Limb (tissue), 2 donors: ENCODE measurements at regions not wholly inside any gene's neighbourhood (a gene's known extent, or its start where the extent isn't known, plus 50 kb on each side); places are given as distances from the start of the nearest gene placed in this dataset.

ENCODE experiments used
- DNase-seq, 2 donors: peaks; one replicate each; pipeline ENCODE4 v3.0.0-alpha.2; 2016; ENCODE audit errors: extremely low spot score in 2 of 2

DNA sequence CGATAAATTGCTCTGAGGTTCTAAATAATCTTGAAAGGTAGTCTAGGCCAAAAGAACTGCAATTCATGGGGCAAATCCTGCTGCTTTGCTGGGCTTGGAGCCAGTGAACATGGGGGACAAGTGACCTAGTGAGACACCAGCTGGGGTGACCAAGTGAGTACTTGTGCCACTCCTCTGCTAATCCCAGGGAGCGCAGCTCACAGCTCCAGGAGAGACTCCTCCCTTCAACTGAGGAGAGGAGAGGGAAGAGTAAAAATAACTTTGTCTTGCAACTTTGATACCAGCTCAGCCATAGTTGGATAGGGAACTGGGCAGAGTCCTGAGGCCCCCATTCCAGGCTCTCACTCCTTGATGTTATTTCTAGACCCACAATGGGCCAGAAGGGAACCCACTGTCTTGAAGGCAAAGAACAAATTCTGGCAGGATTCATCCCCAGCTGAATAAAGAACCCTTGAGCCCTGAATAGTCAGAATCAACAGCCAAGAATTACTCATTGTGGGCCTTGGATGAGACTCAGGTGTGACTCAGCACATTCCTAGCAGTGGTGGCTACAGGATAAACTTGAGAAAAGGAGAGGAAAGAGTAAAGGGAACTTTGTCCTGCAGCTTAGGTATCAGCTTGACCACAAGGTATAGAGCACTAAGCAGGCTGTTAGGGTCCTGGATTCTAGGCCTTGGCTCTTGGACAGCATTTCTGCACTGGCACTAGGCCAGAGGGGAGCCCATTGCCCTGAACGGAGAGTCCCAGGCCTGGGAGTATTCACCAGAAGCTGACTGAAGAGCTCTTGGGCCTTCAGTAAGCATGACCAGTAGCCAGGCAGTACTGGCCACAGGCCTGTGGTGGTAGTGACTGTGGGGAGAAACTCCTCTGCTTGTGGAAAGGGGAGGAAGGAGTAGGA is 288.3 kb upstream of the CDH18 start:
- no peak for DNase-seq

DNA sequence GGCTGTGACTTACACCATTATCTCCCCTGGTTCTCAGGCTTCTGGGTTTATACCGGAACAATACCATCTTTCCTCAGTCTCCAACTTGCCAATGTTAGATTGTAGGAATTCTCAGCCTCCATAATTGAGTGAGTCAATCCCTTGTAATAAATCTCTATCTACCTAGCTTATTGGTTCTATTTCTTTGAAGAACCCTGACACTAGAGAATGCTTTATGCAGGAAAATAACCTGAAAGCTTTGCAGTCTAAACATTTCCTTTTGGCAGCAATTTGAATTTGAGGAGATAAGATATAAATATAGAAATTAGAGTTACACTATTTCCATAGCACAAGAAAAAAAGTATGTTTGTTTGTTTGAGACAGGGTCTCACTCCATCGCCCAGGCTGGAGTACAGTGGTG is 278.1 kb upstream of the CDH18 start:
- no peak for DNase-seq

DNA sequence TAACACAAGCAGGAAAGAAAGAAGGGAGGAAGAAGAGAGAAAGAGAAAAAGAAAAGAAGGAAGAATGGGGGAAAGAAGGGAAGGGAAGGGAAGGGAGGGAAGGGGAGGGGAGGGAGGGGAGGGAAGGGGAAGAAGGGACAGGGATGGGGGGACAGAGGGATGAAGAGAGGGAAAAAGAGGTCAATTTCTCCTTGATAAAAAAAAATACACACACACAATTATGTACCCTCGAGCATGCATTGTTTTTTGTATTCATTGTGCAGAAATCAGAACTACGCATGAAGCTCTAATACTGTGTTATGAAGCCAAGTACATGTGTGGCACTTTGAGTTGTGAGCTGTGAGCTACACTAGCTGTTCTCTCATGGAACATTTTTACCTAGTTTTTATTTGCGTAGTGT is 274.9 kb upstream of the CDH18 start:
- no peak for DNase-seq

DNA sequence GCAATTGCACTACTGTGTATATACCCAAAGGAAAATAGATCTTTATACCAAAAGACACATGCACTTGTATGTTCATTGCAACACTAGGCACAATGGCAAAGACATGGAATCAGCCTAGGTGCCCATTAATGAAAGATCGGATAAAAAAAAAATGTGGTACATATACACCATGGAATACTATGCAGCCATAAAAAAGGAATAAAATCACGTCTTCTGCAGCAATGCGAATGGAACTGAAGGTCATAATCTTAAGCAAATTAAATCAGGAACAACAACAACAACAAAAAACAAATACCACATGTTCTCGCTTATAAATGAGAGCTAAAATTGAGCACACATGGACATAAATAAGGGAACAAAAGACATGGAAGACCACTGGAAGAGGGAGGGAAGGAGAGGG is 266.7 kb upstream of the CDH18 start:
- no peak for DNase-seq

DNA sequence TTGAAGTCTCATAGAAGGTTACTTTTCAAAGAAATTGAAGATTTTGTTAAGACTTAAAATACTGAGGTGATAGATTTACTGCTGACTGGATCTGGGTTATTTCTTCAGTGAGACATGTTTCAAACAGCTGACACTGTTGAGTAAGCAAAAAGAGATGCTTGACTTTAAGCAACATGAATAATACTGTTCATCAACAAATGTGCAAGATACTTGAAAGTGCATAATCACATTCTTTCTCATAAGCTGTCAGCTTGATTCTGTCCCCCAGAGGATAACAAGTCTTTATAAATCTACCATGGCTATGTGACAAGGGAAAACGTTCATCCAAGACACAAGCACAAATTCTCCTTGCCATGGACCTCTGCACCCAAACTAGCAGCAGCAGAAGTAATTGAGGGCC is 260.1 kb upstream of the CDH18 start:
- DNase-seq: no peak

DNA sequence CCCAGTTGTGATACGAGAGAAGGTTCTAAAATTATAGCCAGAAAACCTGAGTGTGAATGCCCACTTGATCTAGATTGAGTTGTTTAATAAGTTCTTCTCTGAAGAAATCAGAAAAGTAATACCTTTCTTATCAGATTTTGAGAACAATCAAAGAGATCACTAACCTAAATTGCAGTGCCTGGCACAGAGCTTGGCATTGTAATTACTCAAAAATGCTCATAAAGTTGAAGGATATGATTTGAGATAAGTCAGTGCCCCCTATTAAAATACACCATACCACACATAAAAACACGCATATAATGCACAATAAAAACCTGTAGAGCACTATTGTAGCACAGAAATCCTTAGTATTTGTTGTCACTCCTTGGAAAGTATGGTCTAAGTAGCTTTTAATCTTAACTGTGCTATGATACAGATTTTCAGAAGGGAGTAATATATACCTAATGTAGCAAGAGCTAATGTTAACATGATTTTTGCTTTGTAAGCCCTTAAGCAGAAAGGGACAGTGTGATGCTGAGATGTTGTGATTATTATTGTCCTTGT is 257.5 kb upstream of the CDH18 start:
- DNase-seq: no peak

DNA sequence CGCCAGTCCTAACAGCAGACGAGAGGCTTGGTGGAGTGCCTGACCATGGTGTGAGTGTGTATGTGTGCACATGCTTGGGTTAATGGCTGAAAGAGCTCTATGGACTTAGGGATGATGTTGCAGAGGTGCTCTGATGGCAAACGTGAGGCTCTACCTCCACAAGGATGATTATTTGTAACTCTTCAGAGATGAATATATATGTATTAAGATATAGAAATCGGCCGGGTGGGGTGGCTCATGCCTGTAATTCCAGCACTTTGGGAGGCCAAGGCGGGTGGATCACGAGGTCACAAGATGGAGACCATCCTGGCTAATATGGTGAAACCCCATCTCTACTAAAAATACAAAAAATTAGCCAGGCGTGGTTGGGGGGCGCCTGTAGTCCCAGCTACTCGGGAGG is 253.4 kb upstream of the CDH18 start:
- DNase-seq: no peak

DNA sequence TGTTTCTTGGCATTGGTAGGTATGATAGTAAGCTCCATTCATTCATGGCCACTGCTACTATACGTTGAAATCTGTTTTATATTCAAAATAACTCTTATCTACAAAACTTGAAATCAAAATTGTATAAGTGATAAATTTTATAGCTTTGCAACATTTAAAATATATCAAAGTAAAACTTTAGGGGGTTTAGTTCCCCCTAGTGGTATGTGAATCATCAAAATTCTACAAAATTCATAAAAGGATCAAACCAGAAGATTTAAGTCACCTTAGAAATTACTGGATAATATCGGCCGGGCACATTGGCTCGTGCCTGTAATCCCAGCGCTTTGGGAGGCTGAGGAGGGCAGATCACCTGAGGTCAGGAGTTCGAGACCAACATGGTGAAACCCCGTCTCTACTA is 243.0 kb upstream of the CDH18 start:
- no peak for DNase-seq

DNA sequence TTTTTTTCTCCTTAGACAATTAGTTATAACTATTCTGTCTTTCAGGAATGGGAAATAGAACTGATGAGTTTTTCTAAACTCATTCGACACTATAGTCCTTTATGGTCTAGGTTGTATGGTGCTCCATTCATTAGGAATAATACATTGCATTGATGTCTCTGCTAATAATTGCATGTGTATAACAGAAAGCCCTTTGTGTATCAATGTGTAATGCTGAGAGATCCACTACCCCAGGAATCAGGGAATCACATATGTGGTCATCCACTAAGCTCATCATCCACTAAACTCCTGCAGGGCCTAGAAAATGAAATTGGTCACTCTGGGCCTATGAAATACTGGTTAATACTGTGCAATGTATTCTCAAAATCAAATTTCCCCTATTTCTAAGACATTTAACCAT is 242.0 kb upstream of the CDH18 start:
- no peak for DNase-seq

DNA sequence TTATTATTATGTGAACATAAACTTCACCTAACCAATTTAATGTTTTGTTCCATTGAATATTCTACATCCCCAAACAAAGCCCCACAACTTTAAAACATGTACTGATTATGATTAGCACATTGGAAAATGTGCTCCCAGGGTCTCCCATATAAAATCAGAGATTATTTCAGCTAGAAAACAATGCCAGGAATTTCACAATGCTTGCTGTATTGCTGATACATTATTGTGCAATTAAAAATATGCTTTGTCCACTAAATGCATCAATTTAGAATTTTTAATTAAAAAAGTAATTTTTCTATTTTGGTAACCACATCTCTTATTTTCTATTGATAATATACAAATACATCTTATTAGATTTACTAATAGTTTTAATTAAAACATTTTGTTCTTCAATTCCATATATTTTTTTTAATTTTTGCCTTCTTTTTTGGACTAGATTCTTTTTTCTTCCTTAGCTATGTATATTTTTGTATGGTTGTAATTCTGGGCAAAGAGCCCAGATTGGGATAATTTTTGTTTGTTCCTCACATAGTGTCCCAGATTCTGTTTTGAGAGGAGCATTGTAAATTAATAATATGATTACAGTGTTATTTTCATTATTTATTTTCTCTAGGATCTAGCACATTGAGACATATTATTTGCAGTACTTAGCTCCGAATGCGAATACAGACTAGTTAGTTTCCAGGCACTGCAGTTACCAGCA is 241.5 kb upstream of the CDH18 start:
- no peak for DNase-seq

DNA sequence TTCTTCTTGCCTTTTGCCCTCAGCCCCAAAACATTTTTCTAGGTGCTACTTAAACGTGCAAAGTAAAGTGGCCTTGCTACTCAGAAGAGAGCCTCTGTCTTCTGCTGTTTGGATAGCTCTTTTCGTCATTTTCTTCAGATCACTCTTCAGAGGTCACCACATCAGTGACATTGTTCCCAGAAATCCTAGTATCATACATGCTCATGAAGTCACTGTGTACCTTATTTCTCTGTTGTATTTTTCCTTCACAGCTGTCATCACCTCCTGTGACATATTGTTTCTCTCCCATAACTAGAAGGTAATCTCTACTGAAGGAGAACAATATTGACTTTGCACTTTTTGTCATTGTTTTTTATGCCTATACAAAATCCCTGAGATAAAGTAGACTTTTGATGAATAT is 237.0 kb upstream of the CDH18 start:
- DNase-seq: no peak

DNA sequence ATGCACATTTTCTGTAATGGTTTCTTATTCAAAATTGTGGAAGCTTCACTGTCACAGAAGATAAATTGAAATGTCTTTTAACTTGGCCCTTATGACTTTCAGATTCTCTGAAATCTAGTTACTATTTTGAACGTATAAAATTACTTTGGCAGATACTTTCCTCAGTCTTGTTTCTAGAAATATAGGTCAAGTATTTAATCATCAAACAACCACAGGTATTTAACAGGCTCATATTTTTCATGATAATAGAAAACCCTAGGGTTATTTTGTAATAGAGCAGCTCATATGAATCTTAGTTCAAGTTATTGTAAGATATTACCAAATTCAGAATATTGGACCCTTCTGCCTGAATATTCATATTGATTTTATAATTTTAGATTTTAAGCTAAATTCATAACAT is 236.0 kb upstream of the CDH18 start:
- no peak for DNase-seq

DNA sequence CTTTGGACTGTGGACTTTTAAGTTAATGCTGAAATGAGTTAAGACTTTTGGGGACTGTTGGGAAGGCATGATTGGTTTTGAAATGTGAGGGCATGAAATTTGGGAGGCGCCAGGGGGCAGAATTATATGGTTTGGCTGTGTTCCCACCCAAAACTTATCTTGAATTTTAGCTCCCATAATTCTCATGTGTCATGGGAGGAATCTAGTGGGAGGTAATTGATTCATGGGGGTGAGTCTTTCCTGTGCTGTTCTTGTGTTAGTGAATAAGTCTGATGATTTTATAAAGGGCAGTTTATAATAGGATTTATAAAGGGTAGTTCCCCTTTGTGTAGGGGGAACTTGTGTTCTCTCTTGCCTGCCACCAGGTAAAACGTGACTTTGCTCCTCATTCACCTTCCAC is 235.5 kb upstream of the CDH18 start:
- no peak for DNase-seq

DNA sequence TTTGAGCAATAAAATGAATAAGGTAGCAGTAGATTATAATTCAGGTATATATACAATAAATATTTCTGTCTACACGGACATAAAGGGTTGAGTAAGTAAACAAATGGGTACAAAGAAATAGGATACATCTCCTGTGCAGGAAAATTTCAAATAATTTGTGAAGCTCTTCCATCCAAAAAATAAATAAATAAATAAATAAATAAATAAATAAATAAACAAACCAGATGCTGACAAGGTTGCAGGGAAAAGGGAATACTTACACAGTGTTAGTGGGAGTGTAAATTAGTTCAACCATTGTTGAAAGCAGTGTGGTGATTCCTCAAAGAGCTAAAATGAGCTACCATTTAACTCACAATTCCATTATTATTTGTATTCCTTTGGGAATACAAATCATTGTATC is 227.3 kb upstream of the CDH18 start:
- DNase-seq: no peak

DNA sequence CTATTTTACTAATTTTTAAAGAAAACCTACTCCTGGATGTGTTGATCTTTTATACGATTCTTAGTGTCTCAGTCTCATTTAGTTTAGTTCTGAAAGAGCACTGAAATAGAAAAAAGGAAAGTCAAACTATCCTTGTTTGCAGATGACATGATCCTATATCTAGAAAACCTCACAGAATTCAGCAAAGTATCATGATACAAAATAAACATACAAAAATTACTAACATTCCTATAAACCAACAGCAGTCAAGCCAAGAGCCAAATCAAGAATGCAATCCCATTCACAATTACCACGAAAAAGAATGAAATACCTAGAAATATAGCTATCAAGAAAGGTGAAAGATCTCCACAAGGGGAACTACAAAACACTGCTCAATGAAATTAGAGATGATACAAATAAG is 225.8 kb upstream of the CDH18 start:
- DNase-seq: no peak

DNA sequence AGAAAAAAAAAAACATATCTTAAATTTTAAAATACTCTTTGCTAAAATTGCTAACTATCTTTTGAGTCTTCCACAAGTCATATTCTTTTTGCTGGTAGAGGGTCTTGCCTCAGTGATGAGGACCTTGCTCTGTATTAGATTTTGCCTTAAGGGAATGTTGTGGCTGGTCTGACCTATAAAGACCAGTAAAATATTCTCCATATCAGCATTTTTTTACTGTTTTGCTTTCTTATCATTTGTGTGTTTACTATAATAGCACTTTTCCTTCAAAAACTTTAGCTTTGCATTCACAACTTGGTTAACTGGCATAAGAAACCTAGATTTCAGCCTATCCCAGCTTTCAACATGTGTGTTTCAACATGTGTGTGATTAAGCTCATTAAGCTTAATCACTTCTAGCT is 224.7 kb upstream of the CDH18 start:
- DNase-seq: no peak

DNA sequence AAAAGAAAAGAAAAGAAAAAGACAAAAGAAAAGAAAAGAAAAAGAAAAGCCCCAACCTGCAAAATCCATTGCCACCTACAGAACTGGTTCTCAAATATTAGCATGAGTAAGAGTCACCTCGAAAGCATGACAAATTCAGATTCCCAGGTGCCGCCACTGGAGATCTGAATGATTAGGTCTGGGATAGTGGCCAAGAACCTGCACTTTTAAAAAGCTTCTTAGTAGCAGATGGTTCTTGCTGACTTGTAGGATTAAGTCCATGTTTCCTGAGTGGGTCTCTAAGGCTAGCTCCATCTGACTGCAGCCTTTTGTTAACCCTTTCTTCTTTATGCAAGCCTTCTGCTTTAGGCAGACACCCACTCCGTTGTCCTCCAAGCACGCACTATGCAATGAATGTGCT is 178.5 kb upstream of the CDH18 start:
- peak; percentile 32 to 40 for DNase-seq

DNA sequence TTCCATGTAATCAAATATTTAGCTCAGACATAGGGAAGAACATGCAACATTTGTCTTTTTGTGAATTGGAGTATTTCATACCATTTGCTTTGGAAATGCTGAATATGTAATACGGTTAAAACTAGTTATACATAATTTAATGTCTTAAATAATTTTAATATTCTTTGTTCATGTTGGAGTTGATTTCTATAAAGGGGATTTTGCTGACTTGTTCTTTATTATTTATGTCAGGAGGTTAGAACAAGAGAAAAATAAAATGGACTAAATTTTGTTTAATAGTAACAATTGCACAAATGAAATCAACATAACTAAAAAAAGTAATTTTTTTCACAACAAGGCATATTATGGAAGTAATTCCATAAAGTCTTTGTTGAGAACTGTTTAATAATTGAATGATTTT is 170.0 kb upstream of the CDH18 start:
- DNase-seq: no peak

DNA sequence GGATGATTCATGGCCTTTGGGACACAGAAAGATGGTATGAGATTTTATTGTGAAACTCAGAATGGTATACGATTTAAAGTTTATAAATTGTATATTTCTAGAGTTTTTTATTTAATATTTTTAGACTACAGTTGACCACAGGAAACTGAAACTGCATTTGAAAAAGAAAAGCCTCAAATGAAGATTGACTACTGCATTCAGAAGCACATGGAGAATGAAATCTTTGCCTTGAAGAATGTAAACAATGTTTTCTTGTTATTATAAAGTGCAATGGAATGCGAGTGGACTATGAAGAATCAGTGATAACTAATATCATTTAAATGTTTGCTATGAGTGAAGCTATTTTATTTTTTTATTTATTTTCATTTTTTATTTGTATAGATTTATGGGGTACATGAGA is 169.1 kb upstream of the CDH18 start:
- no peak for DNase-seq

DNA sequence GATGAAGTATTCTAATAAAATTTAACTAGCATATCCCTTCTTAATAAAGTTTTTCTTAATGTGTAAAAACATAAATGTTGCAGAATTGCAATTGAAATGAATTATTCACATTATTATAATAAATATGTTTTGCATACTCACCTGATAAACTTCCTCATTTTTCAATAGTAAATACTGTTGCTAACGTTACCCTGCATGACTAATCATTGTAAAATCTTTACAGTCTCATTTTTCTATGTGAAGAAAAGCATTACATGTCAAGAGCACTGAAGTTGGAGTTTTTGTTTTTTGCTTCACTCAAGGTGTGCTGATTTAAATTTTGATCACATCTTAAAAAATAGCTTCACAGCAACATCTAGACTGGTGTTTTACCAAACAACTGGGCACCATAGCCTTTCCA is 157.2 kb upstream of the CDH18 start:
- DNase-seq: no peak

DNA sequence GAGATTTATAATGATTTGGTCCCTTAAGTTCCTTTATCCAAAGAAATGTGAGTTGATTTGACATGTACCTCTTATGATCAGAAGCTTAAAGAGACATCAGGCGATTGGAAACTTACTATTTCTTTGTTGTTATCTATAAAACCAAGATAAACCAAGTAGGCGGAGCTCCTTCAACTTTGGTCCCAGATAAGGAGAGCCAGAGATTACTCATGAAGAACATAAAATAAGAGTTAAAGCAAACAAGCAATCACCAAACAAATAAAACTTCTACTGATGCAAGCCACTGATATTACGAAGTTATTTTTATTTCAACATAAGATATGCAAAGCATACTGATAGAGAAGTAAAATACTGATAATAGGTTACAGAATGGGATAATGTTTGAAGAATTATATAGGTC is 141.5 kb upstream of the CDH18 start:
- no peak for DNase-seq

DNA sequence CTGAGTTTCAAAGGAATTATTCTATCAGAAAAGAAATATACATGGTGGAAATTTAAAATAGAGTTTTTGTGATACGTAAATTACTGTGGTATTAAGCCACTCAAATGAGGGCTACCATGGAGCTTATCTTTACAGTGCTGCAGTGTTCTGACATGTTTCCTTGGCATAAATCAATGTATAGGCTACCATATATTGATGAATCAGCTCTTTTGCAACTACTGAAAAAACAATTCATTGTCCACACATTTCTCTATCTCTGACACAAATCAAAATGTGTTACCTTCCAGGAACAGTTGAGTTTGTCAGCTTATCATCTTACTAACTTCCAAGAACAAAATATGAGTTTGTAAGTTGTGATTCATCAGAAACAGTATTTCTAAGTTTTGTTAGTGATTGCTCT is 140.3 kb upstream of the CDH18 start:
- DNase-seq: no peak

DNA sequence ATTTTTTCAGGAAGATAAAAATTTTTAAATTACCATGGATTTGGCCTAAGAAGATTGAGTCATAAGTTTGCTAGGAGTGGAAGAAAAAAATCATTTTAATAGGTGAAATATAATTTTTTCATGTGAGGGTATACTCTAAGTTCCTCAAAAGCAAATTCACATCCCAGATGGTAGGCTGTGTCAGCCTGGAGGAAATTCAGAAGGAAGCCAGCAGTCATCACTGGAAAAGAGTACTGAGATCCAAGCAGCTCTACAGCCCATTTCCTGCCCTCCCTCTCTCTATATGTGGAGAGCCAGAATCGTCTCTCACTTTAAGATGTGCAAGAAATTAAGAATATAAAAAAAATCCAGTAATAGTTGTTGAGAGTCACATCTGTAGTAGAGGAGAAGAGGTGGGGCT is 126.5 kb upstream of the CDH18 start:
- no peak for DNase-seq
